Endothelial cell of umbilical vein (primary cell): ENCODE measurements at regions not wholly inside any gene's neighbourhood (a gene's known extent, or its start where the extent isn't known, plus 50 kb on each side); places are given as distances from the start of the nearest gene placed in this dataset.

Source experiments
- BruUV-seq: library from RNA; stranded (reverse); fragments of 400-500 nt; replicated peaks from 2 replicates; lab custom pipeline; 2021; lab: Mats Ljungman, UMichigan
- CTCF ChIA-PET: fragments of 300-600, 350-600 bp; sonication (Branson Sonifier 250); formaldehyde crosslinking; loops from one replicate; lab custom pipeline; 2021; ENCODE audit warnings: antibody characterized with exemption, inconsistent platforms; lab: Charles Lee
- POLR2A ChIA-PET: fragments of 300-600, 350-600 bp; sonication (Branson Sonifier 250); formaldehyde crosslinking; loops from one replicate; lab custom pipeline; 2021; ENCODE audit warnings: antibody characterized with exemption, inconsistent platforms; lab: Charles Lee
- DNase-seq: peaks from one replicate; pipeline ENCODE4 v3.0.0-alpha.2; 2011; ENCODE audit warnings: low read depth, low spot score
- FAIRE-seq: peaks from 2 replicates; lab custom pipeline; 2011; peaks lifted over from hg19 to GRCh38; lab: Jason Lieb, UNC
- H2AFZ ChIP-seq: 2 replicates; pipeline ENCODE4 v1.6.0; 2012; ENCODE audit warnings: low read depth, low read length, control low read depth, inconsistent platforms
- H3K27ac ChIP-seq: 2 replicates; pipeline ENCODE4 v1.5.1; 2011; ENCODE audit warnings: low read depth, mild to moderate bottlenecking, control low read depth, low read length, moderate library complexity; ENCODE audit not compliant: insufficient read depth
- H3K27me3 ChIP-seq, 2 experiments: 2 replicates each; pipeline versions ENCODE4 v1.6.0 to v1.6.1; 2011; ENCODE audit warnings: low read length in 2 of 2, mixed read lengths in 1 of 2; ENCODE audit not compliant: control insufficient read depth in 2 of 2, insufficient read depth in 2 of 2
- H3K36me3 ChIP-seq, 2 experiments: 2 replicates in 1 of 2; 3 replicates in 1 of 2; pipeline ENCODE4 v1.5.1; 2011; ENCODE audit warnings: low read length in 2 of 2, mild to moderate bottlenecking in 1 of 2, moderate library complexity in 1 of 2; ENCODE audit not compliant: control insufficient read depth in 2 of 2, insufficient read depth in 2 of 2; ENCODE audit errors: extremely low read depth in 1 of 2
- H3K4me1 ChIP-seq: 3 replicates; pipeline ENCODE4 v1.5.1; 2011; ENCODE audit warnings: mild to moderate bottlenecking, low read length; ENCODE audit not compliant: control insufficient read depth, insufficient read depth; ENCODE audit errors: extremely low read depth
- H3K4me2 ChIP-seq: 2 replicates; pipeline ENCODE4 v1.6.1; 2011; ENCODE audit warnings: low read length, control low read depth, mixed read lengths; ENCODE audit not compliant: insufficient read depth
- H3K4me3 ChIP-seq, 3 experiments: fragments of 200-600 bp in 1 of 3; sonication (generic), shearing (Covaris generic) in 1 of 3; replicated peaks in 1 of 3; 2 replicates each; pipeline ENCODE4 v1.5.1; 2011 to 2016; ENCODE audit warnings: control low read depth in 3 of 3, low read length in 3 of 3, mild to moderate bottlenecking in 2 of 3, inconsistent platforms in 1 of 3, low read depth in 1 of 3, moderate library complexity in 1 of 3; ENCODE audit not compliant: insufficient read depth in 1 of 3
- H3K79me2 ChIP-seq: 2 replicates; pipeline ENCODE4 v1.6.0; 2012; ENCODE audit warnings: low read length, inconsistent platforms; ENCODE audit not compliant: control insufficient read depth, insufficient read depth
- H3K9ac ChIP-seq: replicated peaks from 2 replicates; pipeline ENCODE3; 2011; ENCODE audit warnings: low read length, control low read depth; ENCODE audit not compliant: insufficient read depth; ENCODE audit errors: extremely low read depth
- H3K9me1 ChIP-seq: replicated peaks from 3 replicates; pipeline ENCODE4 v1.6.0; 2011; ENCODE audit warnings: mild to moderate bottlenecking, low read length; ENCODE audit not compliant: control insufficient read depth, insufficient read depth; ENCODE audit errors: extremely low read depth
- H3K9me3 ChIP-seq: replicated peaks from 2 replicates; pipeline ENCODE4 v1.5.1; 2012; ENCODE audit warnings: low read length, inconsistent platforms; ENCODE audit not compliant: control insufficient read depth, insufficient read depth
- H4K20me1 ChIP-seq: replicated peaks from 2 replicates; pipeline ENCODE3; 2011; ENCODE audit warnings: mild to moderate bottlenecking, low read length; ENCODE audit not compliant: control insufficient read depth, insufficient read depth; ENCODE audit errors: extremely low read depth
- CTCF ChIP-seq, 2 donors: IDR thresholded peaks; 1 replicate in 1 of 2; 2 replicates in 1 of 2; pipeline ENCODE4 v1.5.1; 2011; ENCODE audit warnings: low read length in 2 of 2, mild to moderate bottlenecking in 2 of 2, moderate library complexity in 2 of 2, control low read depth in 1 of 2, inconsistent platforms in 1 of 2, low read depth in 1 of 2; ENCODE audit not compliant: insufficient read depth in 1 of 2; ENCODE audit errors: extremely low read depth in 1 of 2
- EZH2 ChIP-seq: IDR thresholded peaks from 2 replicates; pipeline ENCODE4 v1.6.1; 2012; ENCODE audit warnings: borderline replicate concordance, low read depth, mild to moderate bottlenecking, moderate library complexity, low read length, inconsistent platforms; ENCODE audit not compliant: severe bottlenecking
- FOS ChIP-seq: IDR thresholded peaks from 2 replicates; pipeline ENCODE4 v1.6.1; 2011; ENCODE audit warnings: mild to moderate bottlenecking, low read length, moderate library complexity, borderline replicate concordance; ENCODE audit not compliant: insufficient read depth
- GATA2 ChIP-seq: IDR thresholded peaks from 2 replicates; pipeline ENCODE4 v1.7.0; 2011; ENCODE audit warnings: low read depth, mild to moderate bottlenecking, moderate library complexity, mixed read lengths, low read length; ENCODE audit not compliant: insufficient read length, insufficient read depth
- JUN ChIP-seq: IDR thresholded peaks from 2 replicates; pipeline ENCODE4 v1.6.1; 2011; ENCODE audit warnings: borderline replicate concordance, low read depth; ENCODE audit not compliant: insufficient read length, insufficient read depth
- MAX ChIP-seq: IDR thresholded peaks from 2 replicates; pipeline ENCODE4 v1.6.1; 2011; ENCODE audit not compliant: insufficient read depth, insufficient read length
- MYC ChIP-seq: IDR thresholded peaks from one replicate; pipeline ENCODE4 v1.6.1; 2011; ENCODE audit warnings: mild to moderate bottlenecking, low read depth, low read length
- POLR2A ChIP-seq: IDR thresholded peaks from 2 replicates; pipeline ENCODE4 v1.6.1; 2012; ENCODE audit warnings: low read depth, mild to moderate bottlenecking, control low read depth, low read length
- POLR2AphosphoS5 ChIP-seq: IDR thresholded peaks from 2 replicates; pipeline ENCODE4 v1.6.1; 2012; ENCODE audit warnings: low read depth, mild to moderate bottlenecking, control low read depth, low read length, moderate library complexity; ENCODE audit not compliant: insufficient read depth
- dilution Hi-C: fragments of 300-500 bp; cut with MboI; formaldehyde crosslinking; loops from one replicate; pipeline ENCODE4 v1.15.0; 2019; ENCODE audit warnings: low sequenced_read_pairs; ENCODE audit not compliant: extremely low pct_ligation_motif_present
- intact Hi-C: fragments of 100-400 bp; cut with micrococcal nuclease; formaldehyde crosslinking; loops from one replicate; pipeline ENCODE4 v1.10.0; 2022

GRCh38 chr13:90713441-90714133, 633.9 kb upstream of the MIR17HG start:
- H3K4me1 ChIP-seq = no peaks in the 10 kb centered on the region
- no peak overlapping the region for H2AFZ ChIP-seq
- FAIRE-seq (no peak), DNase-seq (no peak)
- no peak overlapping the region for H3K27ac ChIP-seq
- no peak overlapping the region for H3K9ac ChIP-seq
- no peak overlapping the region for H3K4me3 ChIP-seq
- no peak for TF ChIP-seq JUN
- TF ChIP-seq MAX = no peak
- TF ChIP-seq EZH2 = no peak
- dilution Hi-C loops (no loop called here), intact Hi-C loops (no loop called here)
- H3K9me3 ChIP-seq = no peaks in the 10 kb centered on the region
- ChIA-PET CTCF (no interaction called here), POLR2A (no interaction called here)
- H4K20me1 ChIP-seq = no peaks in the 10 kb centered on the region
- H3K79me2 ChIP-seq = no peaks in the 10 kb centered on the region
- H3K36me3 ChIP-seq = no peaks in the 10 kb centered on the region
- no peak overlapping the region for H3K4me2 ChIP-seq
- BruUV-seq = no TSS peak
- H3K27me3 ChIP-seq = no peaks in the 10 kb centered on the region
- no peaks in the 10 kb centered on the region for H3K9me1 ChIP-seq

- CTCF ChIA-PET = no interaction called here
- H3K9ac ChIP-seq = no peak overlapping the region
- no peak overlapping the region for H2AFZ ChIP-seq
- no peaks in the 10 kb centered on the region for H4K20me1 ChIP-seq
- no peak for DNase-seq
- no peak overlapping the region for H3K27ac ChIP-seq
- FAIRE-seq = no peak
- no peaks in the 10 kb centered on the region for H3K9me3 ChIP-seq
- POLR2A ChIA-PET = no interaction called here
- H3K27me3 ChIP-seq = no peaks in the 10 kb centered on the region
- no peaks in the 10 kb centered on the region for H3K36me3 ChIP-seq
- dilution Hi-C loops (no loop called here), intact Hi-C loops (no loop called here)
- H3K4me2 ChIP-seq = no peak overlapping the region
- H3K4me1 ChIP-seq = no peaks in the 10 kb centered on the region
- no peaks in the 10 kb centered on the region for H3K9me1 ChIP-seq
- TF ChIP-seq POLR2AphosphoS5 = no peak
- no peak for TF ChIP-seq EZH2
- no peak for TF ChIP-seq GATA2
- TF ChIP-seq MYC = no peak
- TF ChIP-seq FOS = no peak
- TF ChIP-seq JUN = no peak
- no peak for TF ChIP-seq CTCF (IDR thresholded peaks at IDR 0.05; ENCODE audit: extremely low read depth in 1 of 2, insufficient read depth in 1 of 2, low read depth in 1 of 2, low read length in 2 of 2)
- TF ChIP-seq POLR2A = no peak
- TF ChIP-seq MAX = no peak
- no peak overlapping the region for H3K4me3 ChIP-seq
- BruUV-seq = no TSS peak
- H3K79me2 ChIP-seq = no peaks in the 10 kb centered on the region
Observed at GRCh38 chr13:90715485-90715884, 632.0 kb upstream of the MIR17HG start.
